A673 (cell line): ENCODE measurements at regions not wholly inside any gene's neighbourhood (a gene's known extent, or its start where the extent isn't known, plus 50 kb on each side); places are given as distances from the start of the nearest gene placed in this dataset.
"Not testable (repeated sequence)": the region's sequence is repeated elsewhere in the genome, so short reads cannot be mapped to it uniquely, and the experiment has no call there.

Experiments used
- BruUV-seq: library from RNA; stranded (reverse); fragments of 400-500 nt; replicated peaks from 2 replicates; lab custom pipeline; 2021; lab: Mats Ljungman, UMichigan
- CTCF ChIA-PET: fragments of 300-600 bp; sonication (Branson Sonifier 250); formaldehyde crosslinking; loops from one replicate; lab custom pipeline; 2022; ENCODE audit warnings: antibody characterized with exemption; lab: Charles Lee
- POLR2A ChIA-PET: fragments of 300-600 bp; sonication (Branson Sonifier 250); formaldehyde crosslinking; loops from one replicate; lab custom pipeline; 2022; ENCODE audit warnings: antibody characterized with exemption; ENCODE audit not compliant: low non-redundant PET; lab: Charles Lee
- DNase-seq: peaks from one replicate; pipeline ENCODE4 v3.0.0-alpha.2; 2015; ENCODE audit warnings: low spot score
- H3K27ac ChIP-seq: fragments of 200-600 bp; sonication (generic); 2 replicates; pipeline ENCODE4 v1.5.1; 2016; ENCODE audit warnings: mixed run types, low read depth, mild to moderate bottlenecking, mixed read lengths, antibody characterized with exemption, low read length; ENCODE audit not compliant: poor library complexity, severe bottlenecking
- H3K27me3 ChIP-seq: fragments of 200-600 bp; sonication (generic); replicated peaks from 2 replicates; pipeline ENCODE4 v1.6.1; 2017; ENCODE audit warnings: mixed run types, low read depth, mild to moderate bottlenecking, mixed read lengths, antibody characterized with exemption, low read length; ENCODE audit not compliant: insufficient read depth, poor library complexity
- H3K36me3 ChIP-seq: fragments of 200-600 bp; sonication (generic); 2 replicates; pipeline ENCODE4 v1.6.1; 2016; ENCODE audit warnings: mixed run types, mild to moderate bottlenecking, mixed read lengths, antibody characterized with exemption, low read length; ENCODE audit not compliant: insufficient read depth, poor library complexity, severe bottlenecking
- H3K4me1 ChIP-seq: fragments of 200-600 bp; sonication (generic); 2 replicates; pipeline ENCODE4 v1.6.1; 2017; ENCODE audit warnings: mixed run types, mild to moderate bottlenecking, mixed read lengths, antibody characterized with exemption, low read length; ENCODE audit not compliant: insufficient read depth, poor library complexity, severe bottlenecking
- H3K4me3 ChIP-seq: fragments of 200-600 bp; sonication (generic); 2 replicates; pipeline ENCODE4 v1.5.1; 2016; ENCODE audit warnings: low read depth, mixed run types, mild to moderate bottlenecking, mixed read lengths, low read length; ENCODE audit not compliant: poor library complexity, severe bottlenecking
- H3K9me3 ChIP-seq: fragments of 200-600 bp; sonication (generic); 2 replicates; pipeline ENCODE4 v1.6.1; 2016; ENCODE audit warnings: mixed run types, low read depth, mild to moderate bottlenecking, mixed read lengths, antibody characterized with exemption, low read length; ENCODE audit not compliant: poor library complexity, severe bottlenecking
- CTCF ChIP-seq: fragments of 300-800, 200-600 bp; sonication (generic); conservative IDR thresholded peaks from 2 replicates; pipeline ENCODE4 v1.5.1; 2017; ENCODE audit warnings: low read depth, mild to moderate bottlenecking, antibody characterized with exemption, low read length, moderate library complexity, mixed read lengths
- EZH2 ChIP-seq: fragments of 200-600 bp; sonication (generic); IDR thresholded peaks from 2 replicates; pipeline ENCODE4 v1.6.1; 2017; ENCODE audit warnings: borderline replicate concordance, low read depth, mild to moderate bottlenecking, mixed read lengths, antibody characterized with exemption, low read length; ENCODE audit not compliant: poor library complexity, severe bottlenecking
- intact Hi-C: fragments of 100-400 bp; cut with micrococcal nuclease; formaldehyde crosslinking; loops from one replicate; pipeline ENCODE4 v1.10.0; 2022; ENCODE audit not compliant: unreplicated experiment

GRCh38 chr2:132279930-132280615 lies 118.3 kb upstream of the ANKRD30BL start:
- Histone ChIP-seq H3K4me1 (peaks cover 7% of the 10 kb centered on the region), H3K27me3 (no peaks in the 10 kb centered on the region), H3K9me3 (no peaks in the 10 kb centered on the region), H3K36me3 (no peaks in the 10 kb centered on the region), H3K27ac (no peak overlapping the region), H3K4me3 (no peak overlapping the region)
- no TSS peak for BruUV-seq
- DNase-seq, result no peak
- intact Hi-C loops, result loop anchor here (10.0 kb wide), 1 partner anchor 1565 kb away; no protein-coding TSS in a partner anchor
- CTCF ChIA-PET, result no interaction called here
- TF ChIP-seq CTCF, result no peak
- no peak for TF ChIP-seq EZH2
- POLR2A ChIA-PET, result no interaction called here

- no peak for DNase-seq
- no peak overlapping the region for H3K27ac ChIP-seq
- H3K4me1 ChIP-seq, result peaks cover 7% of the 10 kb centered on the region
- H3K9me3 ChIP-seq, result no peaks in the 10 kb centered on the region
- POLR2A ChIA-PET, result no interaction called here
- no peaks in the 10 kb centered on the region for H3K36me3 ChIP-seq
- CTCF ChIA-PET, result no interaction called here
- intact Hi-C loops, result no loop called here
- H3K27me3 ChIP-seq, result no peaks in the 10 kb centered on the region
- BruUV-seq, result no TSS peak
- no peak overlapping the region for H3K4me3 ChIP-seq
- TF ChIP-seq EZH2 (no peak), CTCF (no peak)
Observed at GRCh38 chr2:132280912-132281311, 119.2 kb upstream of the ANKRD30BL start.

GRCh38 chr2:132282104-132282503 lies 120.4 kb upstream of the ANKRD30BL start:
- H3K4me3 ChIP-seq, POLR2A ChIA-PET, H3K9me3 ChIP-seq, H3K36me3 ChIP-seq, H3K27ac ChIP-seq, BruUV-seq, H3K4me1 ChIP-seq, H3K27me3 ChIP-seq, intact Hi-C loops, CTCF ChIA-PET, DNase-seq: not testable (repeated sequence)

- BruUV-seq, result no TSS peak
- H3K27me3 ChIP-seq, result no peaks in the 10 kb centered on the region
- intact Hi-C loops, result no loop called here
Observed at GRCh38 chr2:132282911-132283310, 121.2 kb upstream of the ANKRD30BL start.

More at GRCh38 chr2:132282911-132283310, 121.2 kb upstream of the ANKRD30BL start:
- Histone ChIP-seq H3K9me3 (no peaks in the 10 kb centered on the region), H3K4me1 (peaks cover 3% of the 10 kb centered on the region), H3K4me3 (no peak overlapping the region), H3K36me3 (no peaks in the 10 kb centered on the region), H3K27ac (no peak overlapping the region)
- CTCF ChIA-PET, result no interaction called here
- POLR2A ChIA-PET, result no interaction called here
- DNase-seq, result no peak
- TF ChIP-seq EZH2 (no peak), CTCF (no peak)
